Astrocyte (in vitro differentiated cells and primary cell): ENCODE measurements at regions not wholly inside any gene's neighbourhood (a gene's known extent, or its start where the extent isn't known, plus 50 kb on each side); places are given as distances from the start of the nearest gene placed in this dataset.

Experiments used
- EZH2 ChIP-seq: IDR thresholded peaks from 2 replicates; pipeline ENCODE4 v1.6.1; 2012; ENCODE audit warnings: mild to moderate bottlenecking, low read length, inconsistent platforms; ENCODE audit not compliant: insufficient read depth
- TF ChIP-seq, protein P1 (sequence below): IDR thresholded peaks from 2 replicates; pipeline ENCODE4 v1.5.1; 2011; ENCODE audit warnings: low read depth, mild to moderate bottlenecking, inconsistent platforms, low read length, moderate library complexity; ENCODE audit not compliant: insufficient read depth

GRCh38 chr9:129273941-129274684 is 96.1 kb upstream of the IER5L start:
- TF ChIP-seq, protein P1, sequence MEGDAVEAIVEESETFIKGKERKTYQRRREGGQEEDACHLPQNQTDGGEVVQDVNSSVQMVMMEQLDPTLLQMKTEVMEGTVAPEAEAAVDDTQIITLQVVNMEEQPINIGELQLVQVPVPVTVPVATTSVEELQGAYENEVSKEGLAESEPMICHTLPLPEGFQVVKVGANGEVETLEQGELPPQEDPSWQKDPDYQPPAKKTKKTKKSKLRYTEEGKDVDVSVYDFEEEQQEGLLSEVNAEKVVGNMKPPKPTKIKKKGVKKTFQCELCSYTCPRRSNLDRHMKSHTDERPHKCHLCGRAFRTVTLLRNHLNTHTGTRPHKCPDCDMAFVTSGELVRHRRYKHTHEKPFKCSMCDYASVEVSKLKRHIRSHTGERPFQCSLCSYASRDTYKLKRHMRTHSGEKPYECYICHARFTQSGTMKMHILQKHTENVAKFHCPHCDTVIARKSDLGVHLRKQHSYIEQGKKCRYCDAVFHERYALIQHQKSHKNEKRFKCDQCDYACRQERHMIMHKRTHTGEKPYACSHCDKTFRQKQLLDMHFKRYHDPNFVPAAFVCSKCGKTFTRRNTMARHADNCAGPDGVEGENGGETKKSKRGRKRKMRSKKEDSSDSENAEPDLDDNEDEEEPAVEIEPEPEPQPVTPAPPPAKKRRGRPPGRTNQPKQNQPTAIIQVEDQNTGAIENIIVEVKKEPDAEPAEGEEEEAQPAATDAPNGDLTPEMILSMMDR: no peak
- TF ChIP-seq EZH2: no peak
